GM23338 (cell line): ENCODE measurements at regions not wholly inside any gene's neighbourhood (a gene's known extent, or its start where the extent isn't known, plus 50 kb on each side); places are given as distances from the start of the nearest gene placed in this dataset.

ENCODE experiments used
- ATAC-seq: fragments of 200-7000 bp; cut with Tn5 transposase; 3 replicates; pipeline ENCODE4 v1.9.1; 2020
- DNase-seq: peaks from one replicate; pipeline ENCODE4 v3.0.0-alpha.2; 2015; ENCODE audit warnings: low spot score
- H2AFZ ChIP-seq: fragments of 200-600 bp; sonication (generic); 2 replicates; pipeline ENCODE4 v1.8.0; 2016; ENCODE audit warnings: antibody characterized with exemption, mild to moderate bottlenecking, moderate library complexity
- H3F3A ChIP-seq: fragments of 200-600 bp; sonication (generic); replicated peaks from 2 replicates; pipeline ENCODE4 v1.8.0; 2017; ENCODE audit warnings: antibody characterized with exemption, mixed run types, low read depth
- H3K27ac ChIP-seq: fragments of 200-600 bp; sonication (generic); 2 replicates; pipeline ENCODE4 v1.6.1; 2016; ENCODE audit warnings: low read depth
- H3K27me3 ChIP-seq: fragments of 200-600 bp; sonication (generic); 2 replicates; pipeline ENCODE4 v1.8.0; 2016; ENCODE audit warnings: mild to moderate bottlenecking, mixed run types, moderate library complexity; ENCODE audit not compliant: insufficient read depth
- H3K36me3 ChIP-seq: fragments of 200-600 bp; sonication (generic); 2 replicates; pipeline ENCODE4 v1.8.0; 2016; ENCODE audit warnings: mild to moderate bottlenecking; ENCODE audit not compliant: insufficient read depth
- H3K4me1 ChIP-seq: fragments of 200-600 bp; sonication (generic); 2 replicates; pipeline ENCODE4 v1.8.0; 2016; ENCODE audit warnings: mild to moderate bottlenecking, moderate library complexity; ENCODE audit not compliant: insufficient read depth
- H3K4me2 ChIP-seq: fragments of 200-600 bp; sonication (generic); 2 replicates; pipeline ENCODE4 v1.7.1; 2017; ENCODE audit warnings: mixed run types
- H3K4me3 ChIP-seq: fragments of 200-600 bp; sonication (generic); 2 replicates; pipeline ENCODE4 v1.6.1; 2016; ENCODE audit warnings: mixed run types
- H3K79me2 ChIP-seq: fragments of 200-600 bp; sonication (generic); replicated peaks from 2 replicates; pipeline ENCODE4 v1.8.0; 2017; ENCODE audit warnings: mild to moderate bottlenecking; ENCODE audit not compliant: insufficient read depth
- H3K9me2 ChIP-seq: fragments of 200-600 bp; sonication (generic); 2 replicates; pipeline ENCODE4 v1.8.0; 2017; ENCODE audit not compliant: insufficient read depth
- H4K20me1 ChIP-seq: fragments of 200-600 bp; sonication (generic); replicated peaks from 2 replicates; pipeline ENCODE4 v1.8.0; 2017; ENCODE audit warnings: mild to moderate bottlenecking; ENCODE audit not compliant: insufficient read depth
- H3K27ac Mint-ChIP-seq: 2 replicates; pipeline ENCODE4 v1.8.0; 2020; ENCODE audit warnings: inconsistent platforms, mild to moderate bottlenecking, moderate library complexity, mixed read lengths
- H3K27me3 Mint-ChIP-seq: 3 replicates; pipeline ENCODE4 v1.8.0; 2022; ENCODE audit warnings: low read depth, mild to moderate bottlenecking, moderate library complexity, mixed read lengths, inconsistent platforms; ENCODE audit not compliant: insufficient read depth, poor library complexity
- H3K36me3 Mint-ChIP-seq: 3 replicates; pipeline ENCODE4 v1.8.0; 2021; ENCODE audit warnings: low read depth, mild to moderate bottlenecking, inconsistent platforms, moderate library complexity, mixed read lengths
- H3K4me1 Mint-ChIP-seq: 3 replicates; pipeline ENCODE4 v1.8.0; 2020; ENCODE audit warnings: mild to moderate bottlenecking, inconsistent platforms, mixed read lengths
- H3K4me3 Mint-ChIP-seq: 3 replicates; pipeline ENCODE4 v1.8.0; 2021; ENCODE audit warnings: moderate library complexity, mild to moderate bottlenecking, inconsistent platforms, mixed read lengths
- H3K9me3 Mint-ChIP-seq: 3 replicates; pipeline ENCODE4 v1.8.0; 2020; ENCODE audit warnings: moderate library complexity, mild to moderate bottlenecking, inconsistent platforms, mixed read lengths
- CREB1 ChIP-seq: fragments of 250-450 bp; sonication (Bioruptor Pico); IDR thresholded peaks from 2 replicates; pipeline ENCODE4 v1.5.0; 2020; ENCODE audit warnings: low read depth, mild to moderate bottlenecking, moderate library complexity
- CTCF ChIP-seq, 2 experiments: fragments of 200-600 bp in 1 of 2; sonication (generic) in 1 of 2; conservative IDR thresholded peaks; 2 replicates each; pipeline versions ENCODE4 v1.5.1 to v1.6.1; 2016 to 2017; ENCODE audit warnings: antibody characterized with exemption in 2 of 2, low read depth in 2 of 2, mild to moderate bottlenecking in 2 of 2, moderate library complexity in 1 of 2
- ETS1 ChIP-seq: IDR thresholded peaks from 2 replicates; pipeline ENCODE4 v1.6.1; 2016; ENCODE audit warnings: antibody characterized with exemption
- EZH2 ChIP-seq: fragments of 200-600 bp; sonication (generic); IDR thresholded peaks from one replicate; pipeline ENCODE4 v1.8.0; 2017; ENCODE audit warnings: antibody characterized with exemption, mild to moderate bottlenecking, low read depth; ENCODE audit not compliant: unreplicated experiment
- EZH2phosphoT487 ChIP-seq: fragments of 200-600 bp; sonication (generic); IDR thresholded peaks from one replicate; pipeline ENCODE4 v1.8.1; 2018; ENCODE audit warnings: antibody characterized with exemption; ENCODE audit not compliant: unreplicated experiment
- ZNF114 ChIP-seq: fragments of 250-450 bp; sonication (Bioruptor Pico); IDR thresholded peaks from 2 replicates; pipeline ENCODE4 v1.5.0; 2020; ENCODE audit warnings: mild to moderate bottlenecking, moderate library complexity
- ZNF331 ChIP-seq: fragments of 250-450 bp; sonication (Bioruptor Pico); IDR thresholded peaks from 2 replicates; pipeline ENCODE4 v1.5.0; 2020; ENCODE audit warnings: low read depth, mild to moderate bottlenecking, moderate library complexity
- ZNF462 ChIP-seq: fragments of 250-450 bp; sonication (Bioruptor Pico); IDR thresholded peaks from 2 replicates; pipeline ENCODE4 v1.5.0; 2020; ENCODE audit warnings: mild to moderate bottlenecking, moderate library complexity

GRCh38 chr2:19839438-19839837 lies 62.3 kb downstream of the TTC32 start:
- Mint-ChIP-seq H3K36me3 (no peaks in the 10 kb centered on the region), H3K27me3 (peaks cover 4% of the 10 kb centered on the region), H3K4me3 (no peak overlapping the region), H3K4me1 (no peaks in the 10 kb centered on the region), H3K9me3 (0 out of 3 replicates have a peak, but pooled peaks cover 2% of the 10 kb centered on the region), H3K27ac (no peak overlapping the region)
- DNase-seq = no peak
- Histone ChIP-seq H2AFZ (no peak overlapping the region), H3K4me3 (no peak overlapping the region), H3K27me3 (no peaks in the 10 kb centered on the region), H3F3A (no peaks in the 10 kb centered on the region), H3K79me2 (no peaks in the 10 kb centered on the region), H3K36me3 (no peaks in the 10 kb centered on the region), H3K4me2 (no peak overlapping the region), H3K4me1 (no peaks in the 10 kb centered on the region), H3K27ac (no peak overlapping the region), H3K9me2 (peaks cover 39% of the 10 kb centered on the region; the same call in 1 of the 2 replicates), H4K20me1 (no peaks in the 10 kb centered on the region)
- no peak for ATAC-seq
- TF ChIP-seq ZNF331 (CRISPR knock-in tag) = no peak
- TF ChIP-seq CTCF (conservative IDR thresholded peaks at IDR 0.05; ENCODE audit: low read depth in 2 of 2) = no peak
- TF ChIP-seq CREB1 (CRISPR knock-in tag) = no peak
- no peak for TF ChIP-seq EZH2phosphoT487

GRCh38 chr2:19838616-19839015 lies 63.2 kb downstream of the TTC32 start:
- Histone ChIP-seq H2AFZ (no peak overlapping the region), H3K4me3 (no peak overlapping the region), H3F3A (no peaks in the 10 kb centered on the region), H3K27ac (no peak overlapping the region), H3K79me2 (no peaks in the 10 kb centered on the region), H4K20me1 (no peaks in the 10 kb centered on the region), H3K9me2 (peaks cover 35% of the 10 kb centered on the region; the same call in 1 of the 2 replicates), H3K36me3 (no peaks in the 10 kb centered on the region), H3K4me1 (no peaks in the 10 kb centered on the region), H3K4me2 (no peak overlapping the region), H3K27me3 (no peaks in the 10 kb centered on the region)
- Mint-ChIP-seq H3K9me3 (0 out of 3 replicates have a peak, but pooled peaks cover 2% of the 10 kb centered on the region), H3K4me3 (no peak overlapping the region), H3K4me1 (no peaks in the 10 kb centered on the region), H3K27me3 (peaks cover 4% of the 10 kb centered on the region), H3K36me3 (no peaks in the 10 kb centered on the region), H3K27ac (no peak overlapping the region)
- TF ChIP-seq ETS1 (no peak), ZNF462 (CRISPR knock-in tag) (no peak), EZH2 (no peak), ZNF114 (no peak), EZH2phosphoT487 (no peak), CTCF (conservative IDR thresholded peaks at IDR 0.05; ENCODE audit: low read depth in 2 of 2) (no peak)
- DNase-seq (no peak), ATAC-seq (no peak)
